Stimulated activated naive CD4-positive, alpha-beta T cell (primary cell): ENCODE measurements at regions not wholly inside any gene's neighbourhood (a gene's known extent, or its start where the extent isn't known, plus 50 kb on each side); places are given as distances from the start of the nearest gene placed in this dataset.

ENCODE experiments used
- DNase-seq, 6 experiments: peaks; one replicate each; lab custom pipeline; 2025; lab: John Stamatoyannopoulos, UW

DNA sequence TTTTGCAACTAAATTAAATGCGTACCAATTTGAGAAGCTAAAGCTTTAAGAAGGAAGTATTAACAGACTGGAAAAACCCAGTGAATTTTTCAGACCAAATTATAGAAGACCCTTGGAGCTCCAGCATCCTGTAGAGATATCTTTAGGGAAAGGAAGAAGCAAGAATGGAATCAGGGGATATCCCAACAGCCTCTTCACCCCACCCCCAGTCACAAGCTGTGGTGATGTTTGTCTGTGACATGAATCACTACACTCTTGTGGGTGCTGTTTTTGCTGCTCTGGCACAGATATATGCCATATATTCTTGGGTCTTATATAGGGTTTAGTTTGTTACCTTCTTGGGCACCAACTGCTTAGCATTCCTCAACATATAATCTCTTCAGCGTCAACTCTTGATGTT is 78.5 kb upstream of the BCL6 start:
- no peak for DNase-seq

DNA sequence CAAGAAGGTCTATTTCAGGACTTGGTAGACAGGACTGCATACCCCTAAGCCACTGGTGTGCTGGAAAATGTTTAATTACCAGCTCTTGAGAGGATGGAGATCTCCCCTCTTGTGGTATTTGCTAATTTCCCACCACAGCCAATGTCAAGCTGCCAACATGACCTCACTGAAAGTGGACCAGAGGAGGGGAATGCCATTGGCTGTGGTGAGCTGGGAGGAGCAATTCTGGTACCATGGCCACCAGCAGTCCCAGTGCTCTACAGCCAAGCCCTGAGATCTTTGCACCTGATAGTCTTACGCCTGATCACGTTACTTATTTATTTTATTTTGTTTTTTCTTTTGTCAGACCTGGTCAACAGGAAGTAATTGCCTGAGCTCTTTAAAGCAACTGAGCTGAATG is 82.5 kb upstream of the BCL6 start:
- no peak for DNase-seq

DNA sequence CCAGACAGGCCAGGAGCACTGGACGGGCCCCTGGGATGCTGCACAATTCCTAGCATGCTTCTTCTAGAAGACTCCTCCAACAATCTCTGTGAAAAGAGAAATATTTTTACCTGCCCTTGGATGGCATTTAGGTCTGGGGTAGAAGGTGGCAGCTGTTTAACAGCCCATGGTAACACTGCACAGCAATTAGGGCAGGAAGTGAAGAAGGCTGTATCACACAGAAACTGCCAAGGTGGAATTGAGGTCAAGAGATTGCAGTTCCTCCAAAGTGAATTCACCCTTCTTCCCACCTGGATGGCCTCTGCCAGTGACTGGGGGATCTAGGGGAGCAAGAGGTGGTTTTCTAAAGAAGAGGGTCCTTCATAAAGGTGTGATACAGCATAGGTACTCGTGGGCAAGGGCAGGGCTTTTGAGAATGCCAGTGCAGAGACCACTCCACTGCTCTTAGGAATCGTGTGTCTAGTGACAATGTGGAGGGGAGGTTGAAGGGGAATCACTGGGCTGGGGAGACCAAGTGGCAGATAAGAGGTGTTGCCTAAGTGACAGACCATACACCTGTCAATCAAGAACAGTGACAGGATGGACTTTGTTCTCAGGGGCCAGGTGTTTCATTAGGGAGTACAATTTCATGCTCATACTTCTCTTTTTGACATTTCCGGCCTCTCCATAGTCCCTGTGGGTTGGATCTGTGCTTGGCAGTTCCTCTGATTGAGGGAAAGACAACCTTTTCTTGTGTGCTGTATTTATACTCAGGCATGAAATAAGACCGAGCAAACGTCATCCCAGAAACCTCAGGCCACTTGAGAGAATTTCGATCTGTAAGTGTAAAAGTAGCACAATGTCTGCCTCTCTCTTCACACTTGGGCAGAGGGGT is 83.5 kb upstream of the BCL6 start:
- DNase-seq = no peak

DNA sequence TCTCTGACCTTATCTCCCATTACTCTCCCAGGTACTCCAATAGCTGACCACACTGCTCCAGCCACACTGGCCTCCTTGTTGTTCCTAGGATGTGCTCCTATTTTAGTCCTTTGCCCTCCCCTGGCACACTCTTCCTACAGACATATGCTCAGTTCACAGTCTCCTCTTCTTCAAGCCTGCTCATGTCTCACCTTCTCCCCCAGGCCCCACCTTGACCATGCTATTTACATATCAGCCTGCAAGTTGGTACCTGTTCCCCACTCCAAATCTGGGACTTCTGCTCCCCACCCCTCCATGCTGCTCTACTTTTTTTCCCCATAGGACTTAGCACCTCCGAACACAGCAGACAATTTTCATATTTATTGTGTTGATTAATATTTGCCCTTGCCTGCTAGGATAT is 84.9 kb upstream of the BCL6 start:
- no peak for DNase-seq

DNA sequence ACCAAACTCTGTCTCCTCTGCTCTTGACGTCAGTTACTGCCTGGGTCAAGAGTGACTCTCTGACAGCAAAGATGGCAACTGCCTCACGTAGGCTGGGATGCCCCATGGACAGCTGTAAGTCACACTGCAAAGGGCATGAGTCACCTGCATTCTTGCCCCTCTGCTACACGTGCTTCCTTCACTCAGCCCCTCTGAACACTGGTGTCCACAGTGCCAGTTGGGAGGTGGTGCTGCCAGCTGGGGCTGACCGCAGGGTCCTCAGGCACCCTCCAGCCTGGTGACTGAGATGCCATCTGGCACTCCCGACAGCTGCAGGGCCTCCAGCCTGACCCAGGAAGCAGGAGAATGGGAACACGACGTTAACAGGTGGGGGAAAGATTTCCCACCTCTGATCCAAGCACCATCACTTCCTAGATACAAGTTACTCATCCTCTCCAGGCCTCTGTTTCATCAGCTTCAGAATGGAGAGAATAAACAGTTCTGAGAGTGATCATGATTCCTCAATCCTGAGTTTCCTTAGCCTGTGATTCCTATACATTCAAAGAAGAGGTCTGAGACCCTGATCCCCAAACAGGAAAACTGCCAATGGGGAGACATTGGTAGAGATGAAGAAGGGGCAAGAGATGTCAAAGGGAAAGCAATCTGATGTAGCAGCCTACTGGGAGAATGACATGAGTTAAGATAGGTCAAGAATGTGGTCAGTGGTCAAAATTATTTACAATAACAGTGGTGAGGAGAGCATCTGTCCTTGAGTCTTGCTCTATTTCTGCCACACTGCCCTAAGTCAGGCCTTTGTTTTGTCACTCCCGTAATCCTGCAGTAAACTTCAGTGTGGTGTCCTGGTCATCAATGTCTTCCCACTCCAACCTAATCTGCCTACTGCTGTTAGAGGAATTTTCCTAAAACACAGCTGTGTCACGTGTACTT is 86.1 kb upstream of the BCL6 start:
- DNase-seq = no peak

DNA sequence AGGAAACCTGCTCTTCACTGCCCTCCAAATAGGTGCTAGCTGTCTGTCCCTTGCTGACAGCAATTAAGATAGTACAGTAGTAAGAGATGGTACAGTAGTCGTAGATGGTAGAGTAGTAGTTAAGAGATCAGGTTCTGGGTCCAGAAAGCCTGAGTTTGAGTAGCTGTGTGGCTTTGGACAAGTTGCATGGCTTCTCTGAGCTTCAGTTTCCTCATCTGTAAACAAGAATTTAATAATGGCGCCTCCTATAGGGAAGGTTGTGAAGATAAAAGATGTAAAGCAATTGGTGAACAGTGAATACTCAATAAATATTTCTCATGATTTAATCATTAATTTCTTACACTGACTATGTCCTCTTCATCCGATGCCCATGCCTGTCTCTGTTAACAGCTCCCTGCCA is 86.9 kb upstream of the BCL6 start:
- no peak for DNase-seq

DNA sequence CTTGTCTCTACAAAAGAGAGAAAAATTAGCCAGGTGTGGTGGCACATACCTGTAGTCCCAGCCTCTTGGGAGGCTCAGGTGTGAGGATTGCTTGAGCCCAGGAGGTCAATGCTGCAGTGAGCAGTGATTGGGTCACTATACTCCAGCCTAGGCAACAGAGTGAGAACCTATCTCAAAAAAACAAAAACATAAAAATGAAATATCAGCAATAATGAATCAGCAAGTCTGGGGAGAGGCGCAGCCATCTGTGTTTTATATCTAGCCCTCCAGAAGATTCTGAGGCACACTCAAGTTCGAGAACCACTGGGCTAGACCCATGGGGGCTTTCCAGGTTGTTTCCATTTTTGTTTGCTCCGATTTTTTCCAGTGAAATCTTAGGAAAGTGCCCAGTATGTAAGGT is 88.1 kb upstream of the BCL6 start:
- no peak for DNase-seq

DNA sequence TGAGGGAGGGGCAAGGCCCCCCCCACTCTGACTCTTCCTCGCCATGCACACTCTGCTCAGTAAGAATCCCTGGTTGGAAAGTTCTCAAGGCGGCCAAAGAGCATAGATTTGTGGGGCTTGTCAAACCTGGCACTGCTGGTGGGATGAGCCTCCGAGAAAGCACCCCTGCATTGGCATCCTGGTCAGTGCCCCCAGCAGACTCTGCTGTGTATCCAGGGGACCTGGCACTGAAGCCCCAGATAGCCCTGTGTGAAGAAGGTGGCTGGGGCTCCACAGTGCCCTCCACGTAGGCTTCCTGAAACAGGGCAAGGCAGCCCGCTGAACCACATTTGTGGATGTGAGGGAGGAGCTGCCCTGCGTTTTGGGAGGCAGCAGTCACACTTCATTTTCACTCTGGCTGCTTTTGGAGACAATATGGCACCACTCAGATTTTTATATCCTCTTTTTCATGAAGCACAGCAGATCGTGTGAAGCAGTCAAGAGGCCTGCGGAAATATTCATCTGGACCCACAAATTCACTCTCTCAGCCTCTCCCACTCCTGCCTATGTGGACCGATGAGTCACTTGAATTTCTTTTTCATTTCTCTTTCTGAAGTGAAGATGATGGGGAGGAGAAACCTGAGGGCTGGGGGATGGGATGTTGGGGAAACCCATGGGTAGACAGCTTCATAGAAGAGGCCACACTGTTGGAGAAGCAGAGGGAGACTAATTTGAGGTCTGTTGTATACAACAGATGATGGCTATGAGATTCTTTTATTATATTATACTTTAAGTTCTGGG is 88.7 kb upstream of the BCL6 start:
- no peak for DNase-seq

DNA sequence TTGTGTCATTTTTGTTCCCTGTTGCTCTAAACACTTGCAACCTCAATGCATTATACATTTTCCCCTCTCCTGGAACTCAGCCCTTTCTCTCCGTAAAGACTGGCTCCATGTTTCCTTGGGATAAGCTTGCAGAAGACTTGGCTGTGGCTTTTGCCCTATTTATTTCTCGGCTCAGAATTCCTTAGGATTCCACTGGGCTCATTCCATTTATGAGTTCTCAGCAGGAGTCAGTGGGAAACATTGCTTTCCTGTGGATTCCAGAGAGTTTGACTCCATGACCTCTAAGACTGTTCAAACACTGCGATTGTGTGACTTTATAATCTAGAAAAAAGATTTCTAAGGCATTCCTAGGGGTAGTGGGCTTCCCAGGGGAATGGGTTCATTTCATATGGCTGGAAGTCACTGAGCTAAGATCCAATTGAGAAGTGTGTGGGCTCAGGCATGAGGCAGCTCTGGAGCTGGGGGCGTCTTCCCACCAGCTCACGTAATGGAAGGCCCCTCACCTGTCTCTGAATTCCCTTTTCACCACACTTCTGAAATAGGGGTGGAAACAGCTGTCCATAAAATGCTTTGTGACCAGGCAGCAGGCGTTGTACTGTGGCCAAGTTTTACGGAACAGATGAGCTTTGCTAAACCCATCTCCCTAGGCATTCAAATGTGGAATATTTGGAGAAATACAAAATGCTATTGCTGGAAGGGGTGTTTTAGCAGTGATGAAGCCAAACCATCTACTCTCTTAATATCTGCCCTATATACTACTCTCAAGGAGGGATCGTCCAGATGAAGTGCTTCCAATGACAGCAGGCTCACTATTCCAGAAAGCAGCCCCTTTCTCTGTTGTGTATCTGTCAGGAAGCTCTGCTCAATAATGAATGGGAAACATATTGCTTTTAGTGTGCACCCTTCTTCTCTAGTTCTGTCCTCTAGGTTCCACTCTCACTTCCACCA is 91.8 kb upstream of the BCL6 start:
- no peak for DNase-seq

DNA sequence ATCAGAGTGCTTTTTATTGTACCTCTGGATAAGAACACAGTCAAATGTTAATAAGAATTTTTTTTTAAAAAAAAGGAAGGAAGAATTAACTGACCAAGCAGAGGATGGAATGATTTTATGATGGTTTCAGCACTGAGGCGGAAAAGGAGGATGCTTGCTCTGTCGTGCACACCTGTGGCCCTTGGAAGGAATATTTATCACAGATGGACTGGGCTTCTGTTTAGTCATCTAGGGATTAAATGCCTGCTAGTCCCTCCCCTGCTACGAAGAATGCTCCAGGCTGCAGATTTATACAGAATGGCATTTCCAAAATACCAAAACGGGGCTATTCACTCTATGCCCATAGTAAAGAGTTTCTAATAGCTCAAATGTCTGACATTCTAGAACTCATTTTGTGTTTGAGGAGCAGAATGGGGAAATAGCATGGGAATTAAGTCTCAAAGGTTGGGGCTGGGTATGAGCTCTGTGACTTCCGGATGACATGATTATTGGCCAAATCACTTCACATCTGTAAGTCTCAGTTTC is 92.8 kb upstream of the BCL6 start:
- DNase-seq = no peak

DNA sequence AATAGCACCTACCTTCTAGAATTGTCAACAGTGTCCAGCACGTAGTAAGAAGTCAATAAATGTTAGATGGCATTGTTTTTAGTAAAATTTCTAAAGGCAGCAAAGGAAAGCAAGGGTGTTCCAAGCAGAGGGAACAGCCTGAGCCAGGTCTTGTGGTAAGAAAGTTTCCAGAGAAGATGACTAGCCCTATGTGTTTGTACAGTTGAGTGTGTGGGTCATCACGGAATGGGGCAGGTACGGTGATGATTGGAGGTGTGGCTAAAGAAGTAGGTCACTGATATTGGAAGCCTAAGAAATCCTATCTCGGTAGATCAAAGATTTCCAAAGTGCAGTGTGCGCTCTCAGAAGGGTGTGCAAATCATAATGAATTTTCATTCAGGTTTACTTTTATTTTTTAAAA is 94.2 kb upstream of the BCL6 start:
- DNase-seq = no peak

DNA sequence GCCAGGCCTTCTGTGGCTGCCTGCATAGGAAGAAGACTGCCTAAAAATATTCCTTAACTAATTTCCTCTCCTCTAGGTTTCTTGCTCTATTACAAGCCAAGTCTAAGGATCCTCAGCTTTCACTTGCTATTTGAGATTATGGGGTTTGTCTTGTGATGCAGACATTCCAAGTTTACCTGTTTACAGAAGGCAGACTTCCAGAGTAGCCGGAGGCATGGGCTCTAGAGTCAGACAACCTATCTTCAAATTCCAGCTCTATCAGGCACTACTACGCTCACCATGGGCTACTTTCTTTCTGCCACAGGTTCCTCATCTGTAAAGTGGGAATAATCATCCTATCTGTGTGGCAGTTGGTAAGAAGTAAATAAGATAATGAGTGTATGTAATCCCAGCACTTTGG is 95.6 kb upstream of the BCL6 start:
- no peak for DNase-seq

DNA sequence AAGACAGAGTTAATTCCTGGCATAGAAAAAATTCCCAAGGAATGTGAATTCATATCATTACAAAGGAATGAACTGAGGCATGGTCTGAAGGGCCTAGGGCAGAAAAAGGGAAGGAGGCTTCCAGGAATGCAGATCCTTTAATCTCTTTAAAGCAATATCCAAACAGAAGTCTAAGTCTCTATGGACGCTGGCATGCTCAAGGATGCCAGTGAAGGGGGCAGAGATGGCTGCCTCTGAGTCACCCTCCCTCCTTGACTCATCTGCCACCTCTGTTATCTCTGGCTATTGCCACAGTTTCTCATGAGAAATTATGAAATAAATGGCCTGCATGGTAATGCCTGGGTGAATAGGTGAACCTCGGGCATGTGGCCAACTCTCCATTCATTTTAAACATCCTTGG is 96.3 kb upstream of the BCL6 start:
- no peak for DNase-seq

DNA sequence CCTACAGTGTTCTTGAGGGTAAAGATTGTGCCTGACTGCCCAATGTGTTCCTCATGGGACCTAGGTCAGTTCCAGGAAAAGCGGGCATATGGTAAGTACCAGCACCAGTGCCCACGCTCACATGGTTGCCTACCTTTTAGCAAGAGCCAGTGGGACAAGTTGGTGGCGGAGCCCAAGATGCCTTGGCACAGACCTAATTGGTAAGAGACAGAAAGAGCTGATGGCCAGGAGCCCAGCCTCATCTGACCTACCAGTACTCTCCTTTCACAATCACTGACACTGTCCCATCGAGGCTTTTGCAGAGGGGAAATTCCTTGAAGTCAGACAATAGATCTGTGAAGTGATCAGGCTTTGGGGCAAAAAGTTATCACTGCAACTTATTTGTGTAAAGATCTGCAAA is 98.4 kb upstream of the BCL6 start:
- no peak for DNase-seq

DNA sequence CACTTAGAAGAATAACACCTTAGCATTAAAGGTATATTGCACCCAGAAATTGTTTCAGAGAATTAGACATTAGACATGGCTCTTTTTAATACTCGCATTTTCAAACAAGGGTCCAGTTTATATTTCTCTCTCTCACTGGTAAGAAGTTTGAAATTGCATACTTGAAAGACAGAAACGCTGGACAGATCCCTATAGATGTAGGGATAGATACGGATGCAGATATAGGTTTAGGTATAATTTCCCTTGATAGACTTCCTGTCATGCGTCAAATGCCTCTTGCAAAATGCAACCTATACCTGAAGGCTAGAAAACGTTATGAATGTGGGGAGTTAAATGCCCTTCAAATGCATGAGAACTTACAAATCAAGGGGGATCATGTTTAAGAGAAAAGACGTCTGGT is 99.4 kb upstream of the BCL6 start:
- DNase-seq = no peak

DNA sequence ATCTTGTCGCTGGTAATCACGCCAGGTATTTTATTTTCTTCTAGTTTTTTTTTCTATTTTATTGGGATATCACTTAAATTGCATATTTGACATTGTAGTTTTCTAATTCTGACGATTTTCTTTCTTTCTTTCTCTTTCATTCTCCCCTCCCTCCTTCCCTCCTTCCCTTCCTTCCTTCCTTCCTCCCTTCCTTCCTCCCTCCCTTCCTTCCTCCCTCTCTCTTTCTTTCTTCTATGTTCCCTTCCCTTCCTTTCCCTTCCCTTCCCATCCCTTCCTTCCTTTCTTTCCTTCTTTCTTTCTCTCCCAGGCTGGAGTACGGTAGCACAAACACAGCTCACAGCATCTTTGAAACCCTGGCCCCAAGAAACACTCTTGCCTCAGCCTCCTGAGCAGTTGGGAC is 100.6 kb upstream of the BCL6 start:
- DNase-seq = no peak

DNA sequence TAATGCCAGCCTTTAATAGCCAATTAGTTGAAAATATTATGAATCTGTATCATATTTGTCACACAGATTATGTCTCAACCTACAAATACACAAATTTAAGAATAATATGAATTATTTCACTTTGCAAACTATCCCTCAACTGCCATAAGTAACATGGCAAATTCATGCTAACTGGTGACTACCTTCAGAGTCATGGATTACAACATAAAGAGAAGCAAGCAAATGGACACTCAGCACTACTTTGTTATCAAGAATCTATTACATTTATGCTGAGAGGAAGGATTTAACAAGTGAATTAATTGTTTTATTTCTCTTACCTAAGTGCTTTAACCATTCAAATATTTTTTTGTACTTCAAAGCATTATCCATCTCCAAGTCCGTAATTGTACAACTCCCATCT is 103.1 kb upstream of the BCL6 start:
- DNase-seq = no peak

DNA sequence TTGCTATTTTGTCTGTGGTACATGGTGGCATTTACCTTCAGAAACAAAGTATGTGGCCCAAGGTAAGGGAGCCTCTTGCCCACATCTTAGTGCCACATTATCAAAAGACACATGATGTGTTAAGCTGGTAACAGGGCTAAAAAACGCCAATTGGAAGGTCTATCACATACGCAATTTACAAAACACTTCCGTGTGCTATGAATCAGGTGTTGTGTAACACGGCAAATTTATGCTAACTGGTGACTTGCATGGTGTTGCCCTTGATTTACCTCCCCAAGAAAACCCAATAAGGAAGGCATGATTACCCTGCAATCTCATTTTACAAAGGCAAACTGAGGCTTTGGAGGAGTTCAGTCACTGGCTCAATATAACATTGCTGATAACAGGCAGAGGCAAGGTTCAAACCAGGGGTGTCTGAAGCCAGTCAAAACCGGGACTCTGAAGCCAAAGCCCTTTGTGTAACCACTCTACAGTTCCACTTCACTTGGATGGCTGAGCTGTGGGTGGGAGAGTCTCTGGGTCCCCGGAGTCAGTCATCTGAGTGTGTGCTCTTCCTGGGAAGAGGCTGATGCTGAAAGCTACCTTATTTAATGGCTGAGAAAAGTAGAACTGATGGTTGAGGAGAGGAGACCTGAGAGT is 103.9 kb upstream of the BCL6 start:
- no peak for DNase-seq

DNA sequence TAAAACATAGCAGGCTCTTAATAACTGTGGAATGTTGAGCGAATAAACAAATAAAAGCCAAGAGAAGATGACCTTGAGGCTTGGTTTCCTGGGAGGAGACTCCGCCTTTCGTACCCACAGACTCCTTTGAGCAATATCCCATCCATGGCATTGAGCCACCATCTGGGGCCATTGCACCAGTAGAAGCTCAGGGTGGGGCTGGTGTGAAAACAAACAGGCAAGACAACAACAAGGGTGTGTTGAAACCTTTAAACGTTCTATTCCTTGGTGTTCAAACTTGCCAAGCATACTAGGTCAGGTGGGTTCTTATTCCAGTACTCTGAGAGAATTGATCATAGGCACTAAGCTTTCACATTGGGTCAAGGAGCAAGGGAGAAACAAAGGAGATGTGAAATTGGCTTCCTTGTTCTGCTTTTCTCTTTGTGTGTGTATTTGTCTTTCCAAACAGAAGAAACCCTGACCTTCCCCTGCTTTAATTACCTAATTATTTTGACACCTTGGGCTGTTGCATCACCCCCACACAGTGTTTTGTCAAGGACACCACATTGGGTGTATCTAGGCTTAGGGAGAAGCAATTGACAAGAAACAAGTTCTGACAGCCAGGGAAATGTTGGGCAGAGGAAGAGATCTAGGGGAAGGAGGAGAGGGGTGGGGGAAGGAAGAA is 105.1 kb upstream of the BCL6 start:
- DNase-seq = no peak
